ENCODE measurements at regions not wholly inside any gene's neighbourhood (a gene's known extent, or its start where the extent isn't known, plus 50 kb on each side); places are given as distances from the start of the nearest gene placed in this dataset.

GRCh38 chr4:81571105-81571504, 99.4 kb upstream of the RASGEF1B start:
- no peak for TF ChIP-seq CTCF (IDR thresholded peaks at IDR 0.05; ENCODE audit: borderline replicate concordance)
- intact Hi-C loops (cut with micrococcal nuclease): no loop called here
- Histone ChIP-seq H3K36me3 (no peaks in the 10 kb centered on the region), H3K4me1 (peaks cover 7% of the 10 kb centered on the region), H3K9me3 (replicated peaks) (no peaks in the 10 kb centered on the region), H3K27me3 (ENCODE audit: low read depth) (no peaks in the 10 kb centered on the region), H3K4me3 (no peak overlapping the region), H3K27ac (replicated peaks) (no peak overlapping the region)
- no peak for DNase-seq

DNA sequence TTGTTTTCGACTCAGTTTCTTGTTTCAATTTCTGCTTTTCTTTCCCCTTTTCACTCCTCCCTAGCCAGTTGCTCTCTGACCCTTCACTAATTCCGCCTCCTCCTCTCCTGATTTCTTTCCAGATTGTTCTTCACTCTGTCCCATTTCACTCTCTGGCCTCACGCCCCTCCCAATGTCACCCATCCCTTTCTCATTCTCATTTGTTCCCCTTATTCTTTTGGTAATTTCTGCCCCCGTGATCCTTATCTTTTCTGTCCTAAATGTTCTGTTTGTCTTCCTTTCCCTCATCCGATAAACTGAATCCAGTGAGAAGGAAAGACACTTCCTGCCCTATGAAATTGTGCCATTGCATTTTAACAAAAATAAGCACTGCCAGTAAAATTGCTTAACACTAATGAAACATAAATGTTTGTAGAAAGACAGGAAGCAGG, 94.5 kb upstream of the RASGEF1B start:
- TF ChIP-seq CTCF (IDR thresholded peaks at IDR 0.05; ENCODE audit: borderline replicate concordance): no peak
- Histone ChIP-seq H3K27ac (replicated peaks) (peak overlapping the region; percentile 88), H3K4me1 (peaks cover 21% of the 10 kb centered on the region), H3K9me3 (replicated peaks) (no peaks in the 10 kb centered on the region), H3K4me3 (peak overlapping the region; percentile 56), H3K36me3 (no peaks in the 10 kb centered on the region), H3K27me3 (ENCODE audit: low read depth) (no peaks in the 10 kb centered on the region)
- no peak for DNase-seq
- intact Hi-C loops (cut with micrococcal nuclease): no loop called here

GRCh38 chr4:81565142-81565870, 93.6 kb upstream of the RASGEF1B start:
- no peak for TF ChIP-seq CTCF (IDR thresholded peaks at IDR 0.05; ENCODE audit: borderline replicate concordance)
- no peaks in the 10 kb centered on the region for H3K27me3 ChIP-seq (ENCODE audit: low read depth)
- peak overlapping the region; percentile 56 for H3K4me3 ChIP-seq
- no peaks in the 10 kb centered on the region for H3K36me3 ChIP-seq
- peak; percentile 88 for DNase-seq
- peak overlapping the region; percentile 88 for H3K27ac ChIP-seq (replicated peaks)
- intact Hi-C loops (cut with micrococcal nuclease): no loop called here
- H3K4me1 ChIP-seq: peaks cover 21% of the 10 kb centered on the region
- no peaks in the 10 kb centered on the region for H3K9me3 ChIP-seq (replicated peaks)

DNA sequence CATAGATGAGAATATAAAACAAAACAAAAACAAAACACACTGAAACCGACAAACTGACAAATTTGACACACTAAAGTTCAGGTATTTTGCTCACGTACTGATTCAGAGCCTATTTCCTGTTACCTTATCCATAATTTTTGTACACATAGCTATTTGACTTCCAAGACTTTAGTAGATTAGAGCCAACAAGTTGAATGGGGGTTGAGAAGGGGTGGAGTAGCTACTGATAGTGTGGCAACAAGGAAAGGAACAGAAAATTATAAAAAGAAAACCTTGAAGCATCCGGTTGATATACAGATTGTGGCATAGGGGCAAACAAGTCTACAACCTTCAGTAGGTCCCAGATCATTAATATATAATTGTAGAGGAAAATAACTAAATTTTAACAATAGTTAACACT, 92.3 kb upstream of the RASGEF1B start:
- no peak for DNase-seq
- Histone ChIP-seq H3K36me3 (no peaks in the 10 kb centered on the region), H3K27me3 (ENCODE audit: low read depth) (no peaks in the 10 kb centered on the region), H3K9me3 (replicated peaks) (no peaks in the 10 kb centered on the region), H3K4me3 (no peak overlapping the region), H3K4me1 (peaks cover 21% of the 10 kb centered on the region), H3K27ac (replicated peaks) (no peak overlapping the region)
- TF ChIP-seq CTCF (IDR thresholded peaks at IDR 0.05; ENCODE audit: borderline replicate concordance): no peak
- intact Hi-C loops (cut with micrococcal nuclease): no loop called here

DNA sequence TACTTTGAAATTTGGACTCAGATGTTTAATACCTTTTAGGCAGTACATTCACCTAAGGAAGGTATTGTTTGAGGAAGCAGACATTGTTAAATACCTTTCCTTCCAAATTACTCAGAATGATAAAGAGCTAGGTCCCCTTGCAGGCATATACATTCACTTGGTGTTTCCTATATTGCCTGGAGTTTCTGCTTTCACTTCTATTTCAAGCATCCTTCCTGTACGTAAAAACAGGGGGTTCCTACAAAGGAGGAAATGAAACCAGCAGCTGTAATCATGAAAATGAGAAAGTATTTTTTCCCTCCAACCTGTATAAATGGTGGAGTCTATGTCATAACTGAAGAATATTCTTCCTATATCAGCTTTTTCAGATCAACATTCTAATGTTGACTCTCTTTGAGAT, 90.4 kb upstream of the RASGEF1B start:
- H3K27ac ChIP-seq (replicated peaks): no peak overlapping the region
- intact Hi-C loops (cut with micrococcal nuclease): no loop called here
- H3K4me3 ChIP-seq: no peak overlapping the region
- no peaks in the 10 kb centered on the region for H3K9me3 ChIP-seq (replicated peaks)
- H3K4me1 ChIP-seq: peaks cover 21% of the 10 kb centered on the region
- no peak for DNase-seq
- no peak for TF ChIP-seq CTCF (IDR thresholded peaks at IDR 0.05; ENCODE audit: borderline replicate concordance)
- no peaks in the 10 kb centered on the region for H3K27me3 ChIP-seq (ENCODE audit: low read depth)
- no peaks in the 10 kb centered on the region for H3K36me3 ChIP-seq
